SK-N-SH treated with all-trans-retinoic acid at 6 μM for 48 hours (cell line): ENCODE measurements at regions not wholly inside any gene's neighbourhood (a gene's known extent, or its start where the extent isn't known, plus 50 kb on each side); places are given as distances from the start of the nearest gene placed in this dataset.

ENCODE experiments used
- ATAC-seq: fragments of 200-7000 bp; cut with Tn5 transposase; 3 replicates; pipeline ENCODE4 v1.9.1; 2020; ENCODE audit warnings: mild to moderate bottlenecking, moderate library complexity
- ARNTL ChIP-seq: fragments of 450-650 bp; formaldehyde crosslinking; IDR thresholded peaks from 2 replicates; pipeline ENCODE4 v1.5.0; 2020; ENCODE audit warnings: low read depth, mild to moderate bottlenecking, moderate library complexity, borderline replicate concordance
- BACH2 ChIP-seq: fragments of 250-450 bp; sonication (Bioruptor Pico); IDR thresholded peaks from 2 replicates; pipeline ENCODE4 v1.9.0; 2021; ENCODE audit warnings: mild to moderate bottlenecking, borderline replicate concordance
- CSDC2 ChIP-seq: fragments of 250-450 bp; sonication (Bioruptor Pico); IDR thresholded peaks from 2 replicates; pipeline ENCODE4 v1.5.0; 2020; ENCODE audit warnings: mild to moderate bottlenecking, moderate library complexity
- ESRRG ChIP-seq: fragments of 250-450 bp; sonication (Bioruptor Pico); IDR thresholded peaks from 2 replicates; pipeline ENCODE4 v1.6.1; 2021; ENCODE audit warnings: mild to moderate bottlenecking
- GLIS3 ChIP-seq: fragments of 250-450 bp; sonication (Bioruptor Pico); IDR thresholded peaks from 2 replicates; pipeline ENCODE4 v1.5.0; 2020; ENCODE audit warnings: mild to moderate bottlenecking, moderate library complexity
- ISL1 ChIP-seq: fragments of 250-450 bp; sonication (Bioruptor Pico); IDR thresholded peaks from 2 replicates; pipeline ENCODE4 v2.1.2; 2022; ENCODE audit warnings: mild to moderate bottlenecking, moderate library complexity
- OSR1 ChIP-seq: fragments of 250-450 bp; sonication (Bioruptor Pico); IDR thresholded peaks from 2 replicates; pipeline ENCODE4 v1.8.0; 2022; ENCODE audit warnings: moderate library complexity, mild to moderate bottlenecking, inconsistent platforms
- PPARA ChIP-seq: fragments of 250-450 bp; sonication (Bioruptor Pico); IDR thresholded peaks from 2 replicates; pipeline ENCODE4 v1.5.0; 2020; ENCODE audit warnings: mild to moderate bottlenecking, borderline replicate concordance
- RARB ChIP-seq: fragments of 250-450 bp; sonication (Bioruptor Pico); IDR thresholded peaks from 2 replicates; pipeline ENCODE4 v1.8.0; 2021; ENCODE audit warnings: mild to moderate bottlenecking, moderate library complexity
- SNAI2 ChIP-seq: fragments of 250-450 bp; sonication (Bioruptor Pico); IDR thresholded peaks from 2 replicates; pipeline ENCODE4 v1.5.0; 2020; ENCODE audit warnings: mild to moderate bottlenecking, moderate library complexity
- TCF4 ChIP-seq: fragments of 250-450 bp; sonication (Bioruptor Pico); IDR thresholded peaks from 2 replicates; pipeline ENCODE4 v1.8.0; 2021; ENCODE audit warnings: mild to moderate bottlenecking, moderate library complexity, borderline replicate concordance
- TOX ChIP-seq: fragments of 250-450 bp; sonication (Bioruptor Pico); IDR thresholded peaks from 2 replicates; pipeline ENCODE4 v1.8.0; 2021; ENCODE audit warnings: mild to moderate bottlenecking, moderate library complexity, borderline replicate concordance
- ZC3H10 ChIP-seq: fragments of 250-450 bp; sonication (Bioruptor Pico); IDR thresholded peaks from 2 replicates; pipeline ENCODE4 v1.5.1; 2021; ENCODE audit warnings: mild to moderate bottlenecking, moderate library complexity
- ZFP3 ChIP-seq: fragments of 250-450 bp; sonication (Bioruptor Pico); IDR thresholded peaks from 2 replicates; pipeline ENCODE4 v1.5.0; 2020; ENCODE audit warnings: mild to moderate bottlenecking, moderate library complexity
- ZFP30 ChIP-seq: fragments of 450-650 bp; formaldehyde crosslinking; IDR thresholded peaks from 2 replicates; pipeline ENCODE4 v1.5.0; 2022; ENCODE audit warnings: mild to moderate bottlenecking, moderate library complexity
- ZNF565 ChIP-seq: fragments of 450-650 bp; formaldehyde crosslinking; conservative IDR thresholded peaks from 2 replicates; pipeline ENCODE4 v1.5.0; 2020; ENCODE audit warnings: low read depth, mild to moderate bottlenecking, moderate library complexity
- ZNF70 ChIP-seq: fragments of 450-650 bp; formaldehyde crosslinking; IDR thresholded peaks from 2 replicates; pipeline ENCODE4 v1.5.0; 2020; ENCODE audit warnings: mild to moderate bottlenecking, moderate library complexity
- ZNF8 ChIP-seq: fragments of 450-650 bp; formaldehyde crosslinking; IDR thresholded peaks from 2 replicates; pipeline ENCODE4 v1.5.0; 2020; ENCODE audit warnings: mild to moderate bottlenecking, moderate library complexity
- TF ChIP-seq, protein P1 (sequence below): fragments of 250-450 bp; sonication (Bioruptor Pico); IDR thresholded peaks from 2 replicates; pipeline ENCODE4 v1.8.0; 2020; ENCODE audit warnings: mild to moderate bottlenecking, moderate library complexity, borderline replicate concordance
- TF ChIP-seq, protein P2 (sequence below): fragments of 250-450 bp; sonication (Bioruptor Pico); IDR thresholded peaks from 2 replicates; pipeline ENCODE4 v1.8.0; 2021; ENCODE audit warnings: low read depth, mild to moderate bottlenecking, moderate library complexity, borderline replicate concordance
- TF ChIP-seq, protein P3 (sequence below): fragments of 250-450 bp; sonication (Bioruptor Pico); IDR thresholded peaks from 2 replicates; pipeline ENCODE4 v1.5.1; 2021; ENCODE audit warnings: mild to moderate bottlenecking, moderate library complexity
- TF ChIP-seq, protein P4 (sequence below): fragments of 250-450 bp; sonication (Bioruptor Pico); IDR thresholded peaks from 2 replicates; pipeline ENCODE4 v1.5.1; 2020; ENCODE audit warnings: low read depth, mild to moderate bottlenecking, moderate library complexity
- TF ChIP-seq, protein P5 (sequence below): fragments of 250-450 bp; sonication (Bioruptor Pico); IDR thresholded peaks from 2 replicates; pipeline ENCODE4 v1.5.0; 2020; ENCODE audit warnings: mild to moderate bottlenecking, moderate library complexity

DNA sequence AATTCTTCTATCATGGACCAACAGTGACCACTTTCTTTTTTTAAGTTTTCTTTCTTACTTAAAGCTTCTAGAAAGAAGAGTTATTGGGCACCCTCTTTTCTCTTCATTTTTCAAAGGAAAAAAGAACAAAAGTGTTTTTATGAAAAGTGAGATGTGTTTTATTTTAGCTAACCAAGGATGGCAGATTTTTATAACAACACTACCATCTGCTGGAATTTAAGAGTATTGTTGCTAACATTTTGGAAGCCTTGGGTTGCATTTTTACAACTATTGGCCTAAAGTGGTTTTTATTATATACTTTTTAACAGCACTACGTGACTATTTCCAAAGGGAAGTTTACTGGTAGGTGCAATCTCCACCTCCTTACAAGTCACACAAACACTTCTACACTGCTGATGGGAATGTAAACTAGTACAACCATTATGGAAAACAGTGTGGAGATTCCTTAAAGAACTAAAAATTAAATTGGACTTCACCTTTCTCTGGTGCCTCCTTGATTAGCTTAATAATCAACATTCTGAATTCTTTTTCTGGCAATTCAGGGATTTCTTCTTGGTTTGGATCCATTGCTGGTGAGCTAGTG is 237.7 kb upstream of the AGTR1 start:
- ATAC-seq = no peak
- TF ChIP-seq CSDC2 (CRISPR knock-in tag) (no peak), TCF4 (CRISPR knock-in tag) (no peak), ISL1 (no peak), ESRRG (CRISPR knock-in tag) (no peak), ZNF8 (no peak), ZNF70 (no peak), PPARA (no peak), RARB (no peak), ZFP30 (CRISPR knock-in tag) (no peak)

DNA sequence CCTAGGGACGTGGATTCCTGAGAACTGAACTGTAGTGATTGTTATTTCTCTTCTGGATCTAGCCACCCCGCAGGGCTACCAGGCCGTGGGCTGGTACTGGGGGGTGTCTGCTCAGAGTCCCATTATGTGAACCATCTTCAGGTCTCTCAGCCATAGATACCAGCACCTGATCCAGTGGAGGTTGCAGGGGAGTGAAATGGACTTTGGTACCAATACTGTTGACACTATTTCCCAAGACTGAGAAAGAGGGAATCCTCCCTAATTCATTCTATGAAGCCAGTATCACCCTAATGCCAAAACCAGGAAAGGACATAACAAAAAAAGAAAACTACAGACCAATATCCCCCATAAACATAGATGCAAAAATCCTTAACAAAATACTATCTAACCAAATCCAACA is 237.0 kb upstream of the AGTR1 start:
- TF ChIP-seq ZNF70 (no peak), ISL1 (no peak), SNAI2 (no peak), ZNF8 (no peak), TOX (CRISPR knock-in tag) (no peak), RARB (no peak), ESRRG (CRISPR knock-in tag) (no peak), ARNTL (CRISPR knock-in tag) (no peak)
- TF ChIP-seq, protein P1, sequence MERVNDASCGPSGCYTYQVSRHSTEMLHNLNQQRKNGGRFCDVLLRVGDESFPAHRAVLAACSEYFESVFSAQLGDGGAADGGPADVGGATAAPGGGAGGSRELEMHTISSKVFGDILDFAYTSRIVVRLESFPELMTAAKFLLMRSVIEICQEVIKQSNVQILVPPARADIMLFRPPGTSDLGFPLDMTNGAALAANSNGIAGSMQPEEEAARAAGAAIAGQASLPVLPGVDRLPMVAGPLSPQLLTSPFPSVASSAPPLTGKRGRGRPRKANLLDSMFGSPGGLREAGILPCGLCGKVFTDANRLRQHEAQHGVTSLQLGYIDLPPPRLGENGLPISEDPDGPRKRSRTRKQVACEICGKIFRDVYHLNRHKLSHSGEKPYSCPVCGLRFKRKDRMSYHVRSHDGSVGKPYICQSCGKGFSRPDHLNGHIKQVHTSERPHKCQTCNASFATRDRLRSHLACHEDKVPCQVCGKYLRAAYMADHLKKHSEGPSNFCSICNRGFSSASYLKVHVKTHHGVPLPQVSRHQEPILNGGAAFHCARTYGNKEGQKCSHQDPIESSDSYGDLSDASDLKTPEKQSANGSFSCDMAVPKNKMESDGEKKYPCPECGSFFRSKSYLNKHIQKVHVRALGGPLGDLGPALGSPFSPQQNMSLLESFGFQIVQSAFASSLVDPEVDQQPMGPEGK = no peak
- TF ChIP-seq, protein P2, sequence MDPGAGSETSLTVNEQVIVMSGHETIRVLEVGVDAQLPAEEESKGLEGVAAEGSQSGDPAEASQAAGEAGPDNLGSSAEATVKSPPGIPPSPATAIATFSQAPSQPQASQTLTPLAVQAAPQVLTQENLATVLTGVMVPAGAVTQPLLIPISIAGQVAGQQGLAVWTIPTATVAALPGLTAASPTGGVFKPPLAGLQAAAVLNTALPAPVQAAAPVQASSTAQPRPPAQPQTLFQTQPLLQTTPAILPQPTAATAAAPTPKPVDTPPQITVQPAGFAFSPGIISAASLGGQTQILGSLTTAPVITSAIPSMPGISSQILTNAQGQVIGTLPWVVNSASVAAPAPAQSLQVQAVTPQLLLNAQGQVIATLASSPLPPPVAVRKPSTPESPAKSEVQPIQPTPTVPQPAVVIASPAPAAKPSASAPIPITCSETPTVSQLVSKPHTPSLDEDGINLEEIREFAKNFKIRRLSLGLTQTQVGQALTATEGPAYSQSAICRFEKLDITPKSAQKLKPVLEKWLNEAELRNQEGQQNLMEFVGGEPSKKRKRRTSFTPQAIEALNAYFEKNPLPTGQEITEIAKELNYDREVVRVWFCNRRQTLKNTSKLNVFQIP (CRISPR knock-in tag) = no peak
- ATAC-seq = no peak

DNA sequence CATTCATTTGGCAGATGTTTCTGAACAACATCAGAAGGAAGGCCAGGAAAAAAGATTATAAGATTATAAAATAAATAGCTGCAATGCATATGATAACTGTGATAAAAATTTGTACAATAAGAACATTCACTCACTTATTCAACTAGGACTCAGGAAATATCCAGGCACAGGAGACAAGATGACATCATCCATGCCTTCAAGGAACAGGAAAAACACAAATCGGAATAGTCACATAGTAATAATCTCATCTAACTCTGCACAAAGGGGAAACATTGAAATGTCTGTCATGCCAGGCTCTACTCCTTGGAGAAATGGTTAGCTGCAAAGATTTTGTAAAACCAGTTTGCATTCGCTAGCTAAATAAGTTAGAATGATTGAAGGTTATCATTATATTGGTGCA is 233.5 kb upstream of the AGTR1 start:
- ATAC-seq = no peak
- TF ChIP-seq ZNF8 (no peak), ISL1 (no peak), ZFP3 (no peak), RARB (no peak), TOX (CRISPR knock-in tag) (no peak), CSDC2 (CRISPR knock-in tag) (no peak), TCF4 (CRISPR knock-in tag) (no peak), OSR1 (no peak), BACH2 (CRISPR knock-in tag) (no peak), ZNF565 (CRISPR knock-in tag) (no peak), ESRRG (CRISPR knock-in tag) (no peak), GLIS3 (CRISPR knock-in tag) (no peak), SNAI2 (no peak), ZC3H10 (CRISPR knock-in tag) (no peak), PPARA (no peak)
- TF ChIP-seq, protein P3, sequence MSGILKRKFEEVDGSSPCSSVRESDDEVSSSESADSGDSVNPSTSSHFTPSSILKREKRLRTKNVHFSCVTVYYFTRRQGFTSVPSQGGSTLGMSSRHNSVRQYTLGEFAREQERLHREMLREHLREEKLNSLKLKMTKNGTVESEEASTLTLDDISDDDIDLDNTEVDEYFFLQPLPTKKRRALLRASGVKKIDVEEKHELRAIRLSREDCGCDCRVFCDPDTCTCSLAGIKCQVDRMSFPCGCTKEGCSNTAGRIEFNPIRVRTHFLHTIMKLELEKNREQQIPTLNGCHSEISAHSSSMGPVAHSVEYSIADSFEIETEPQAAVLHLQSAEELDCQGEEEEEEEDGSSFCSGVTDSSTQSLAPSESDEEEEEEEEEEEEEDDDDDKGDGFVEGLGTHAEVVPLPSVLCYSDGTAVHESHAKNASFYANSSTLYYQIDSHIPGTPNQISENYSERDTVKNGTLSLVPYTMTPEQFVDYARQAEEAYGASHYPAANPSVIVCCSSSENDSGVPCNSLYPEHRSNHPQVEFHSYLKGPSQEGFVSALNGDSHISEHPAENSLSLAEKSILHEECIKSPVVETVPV (CRISPR knock-in tag) = no peak
- TF ChIP-seq, protein P1 = no peak
- TF ChIP-seq, protein P4, sequence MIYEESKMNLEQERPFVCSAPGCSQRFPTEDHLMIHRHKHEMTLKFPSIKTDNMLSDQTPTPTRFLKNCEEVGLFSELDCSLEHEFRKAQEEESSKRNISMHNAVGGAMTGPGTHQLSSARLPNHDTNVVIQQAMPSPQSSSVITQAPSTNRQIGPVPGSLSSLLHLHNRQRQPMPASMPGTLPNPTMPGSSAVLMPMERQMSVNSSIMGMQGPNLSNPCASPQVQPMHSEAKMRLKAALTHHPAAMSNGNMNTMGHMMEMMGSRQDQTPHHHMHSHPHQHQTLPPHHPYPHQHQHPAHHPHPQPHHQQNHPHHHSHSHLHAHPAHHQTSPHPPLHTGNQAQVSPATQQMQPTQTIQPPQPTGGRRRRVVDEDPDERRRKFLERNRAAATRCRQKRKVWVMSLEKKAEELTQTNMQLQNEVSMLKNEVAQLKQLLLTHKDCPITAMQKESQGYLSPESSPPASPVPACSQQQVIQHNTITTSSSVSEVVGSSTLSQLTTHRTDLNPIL = no peak
- TF ChIP-seq, protein P2 (CRISPR knock-in tag) = no peak
- TF ChIP-seq, protein P5, sequence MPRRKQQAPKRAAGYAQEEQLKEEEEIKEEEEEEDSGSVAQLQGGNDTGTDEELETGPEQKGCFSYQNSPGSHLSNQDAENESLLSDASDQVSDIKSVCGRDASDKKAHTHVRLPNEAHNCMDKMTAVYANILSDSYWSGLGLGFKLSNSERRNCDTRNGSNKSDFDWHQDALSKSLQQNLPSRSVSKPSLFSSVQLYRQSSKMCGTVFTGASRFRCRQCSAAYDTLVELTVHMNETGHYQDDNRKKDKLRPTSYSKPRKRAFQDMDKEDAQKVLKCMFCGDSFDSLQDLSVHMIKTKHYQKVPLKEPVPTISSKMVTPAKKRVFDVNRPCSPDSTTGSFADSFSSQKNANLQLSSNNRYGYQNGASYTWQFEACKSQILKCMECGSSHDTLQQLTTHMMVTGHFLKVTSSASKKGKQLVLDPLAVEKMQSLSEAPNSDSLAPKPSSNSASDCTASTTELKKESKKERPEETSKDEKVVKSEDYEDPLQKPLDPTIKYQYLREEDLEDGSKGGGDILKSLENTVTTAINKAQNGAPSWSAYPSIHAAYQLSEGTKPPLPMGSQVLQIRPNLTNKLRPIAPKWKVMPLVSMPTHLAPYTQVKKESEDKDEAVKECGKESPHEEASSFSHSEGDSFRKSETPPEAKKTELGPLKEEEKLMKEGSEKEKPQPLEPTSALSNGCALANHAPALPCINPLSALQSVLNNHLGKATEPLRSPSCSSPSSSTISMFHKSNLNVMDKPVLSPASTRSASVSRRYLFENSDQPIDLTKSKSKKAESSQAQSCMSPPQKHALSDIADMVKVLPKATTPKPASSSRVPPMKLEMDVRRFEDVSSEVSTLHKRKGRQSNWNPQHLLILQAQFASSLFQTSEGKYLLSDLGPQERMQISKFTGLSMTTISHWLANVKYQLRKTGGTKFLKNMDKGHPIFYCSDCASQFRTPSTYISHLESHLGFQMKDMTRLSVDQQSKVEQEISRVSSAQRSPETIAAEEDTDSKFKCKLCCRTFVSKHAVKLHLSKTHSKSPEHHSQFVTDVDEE (CRISPR knock-in tag) = no peak
- TF ChIP-seq, all 23 proteins: peak for 0
